ENCODE measurements at regions not wholly inside any gene's neighbourhood (a gene's known extent, or its start where the extent isn't known, plus 50 kb on each side); places are given as distances from the start of the nearest gene placed in this dataset.

GRCh38 chr12:72966684-72967083 is 694.5 kb downstream of the TRHDE start:
- intact Hi-C loops (cut with DNase I): no loop called here
- ATAC-seq: no peak
- 78% methylated on average over 3 of the region's 3 CpGs for WGBS (ENCODE audit: insufficient coverage, low coverage, low lambda C conversion rate, missing lambda C conversion rate)

GRCh38 chr12:72974954-72975555 is 702.9 kb downstream of the TRHDE start:
- TF ChIP-seq POLR2A (IDR thresholded peaks at IDR 0.05) (no peak), CTCF (IDR thresholded peaks at IDR 0.05) (no peak)
- no peak for ATAC-seq
- Histone ChIP-seq H3K36me3 (no peaks in the 10 kb centered on the region), H3K27ac (no peak overlapping the region), H3K4me1 (no peaks in the 10 kb centered on the region), H3K9me3 (peaks cover 0 to 7% (median 0%) of the 10 kb centered on the region in 4 donors), H3K4me3 (no peak overlapping the region), H3K27me3 (no peaks in the 10 kb centered on the region)
- 89% methylated on average over 10 of the region's 10 CpGs for WGBS (ENCODE audit: insufficient coverage, low coverage, low lambda C conversion rate, missing lambda C conversion rate)
- DNase-seq: no peak
- intact Hi-C loops (cut with DNase I): no loop called here

More at GRCh38 chr12:72966684-72967083, 694.5 kb downstream of the TRHDE start:
- no peak for DNase-seq
- TF ChIP-seq CTCF (IDR thresholded peaks at IDR 0.05) (no peak), POLR2A (IDR thresholded peaks at IDR 0.05) (no peak)
- Histone ChIP-seq H3K9me3 (no peaks in the 10 kb centered on the region), H3K27ac (no peak overlapping the region), H3K36me3 (no peaks in the 10 kb centered on the region), H3K4me1 (no peaks in the 10 kb centered on the region), H3K4me3 (no peak overlapping the region), H3K27me3 (no peaks in the 10 kb centered on the region)

- 87% methylated on average over 4 of the region's 4 CpGs for WGBS (ENCODE audit: insufficient coverage, low coverage, low lambda C conversion rate, missing lambda C conversion rate)
- intact Hi-C loops (cut with DNase I): no loop called here
- ATAC-seq (no peak), DNase-seq (no peak)
- Histone ChIP-seq H3K27ac (no peak overlapping the region), H3K9me3 (peaks cover 0 to 7% (median 0%) of the 10 kb centered on the region in 4 donors), H3K27me3 (no peaks in the 10 kb centered on the region), H3K4me3 (no peak overlapping the region), H3K4me1 (no peaks in the 10 kb centered on the region), H3K36me3 (no peaks in the 10 kb centered on the region)
- TF ChIP-seq POLR2A (IDR thresholded peaks at IDR 0.05): no peak
- TF ChIP-seq CTCF (IDR thresholded peaks at IDR 0.05): no peak
Observed at GRCh38 chr12:72978999-72979398, 706.8 kb downstream of the TRHDE start.

- DNase-seq (no peak), ATAC-seq (no peak)
- Histone ChIP-seq H3K4me3 (no peak overlapping the region), H3K27me3 (no peaks in the 10 kb centered on the region), H3K36me3 (no peaks in the 10 kb centered on the region), H3K4me1 (no peaks in the 10 kb centered on the region), H3K27ac (no peak overlapping the region), H3K9me3 (no peaks in the 10 kb centered on the region)
- TF ChIP-seq POLR2A (IDR thresholded peaks at IDR 0.05) (no peak), CTCF (IDR thresholded peaks at IDR 0.05) (no peak)
- intact Hi-C loops (cut with DNase I): no loop called here
- WGBS (ENCODE audit: insufficient coverage, low coverage, low lambda C conversion rate, missing lambda C conversion rate): 77% methylated on average over 5 of the region's 5 CpGs
Observed at GRCh38 chr12:72982356-72982755, 710.2 kb downstream of the TRHDE start.

GRCh38 chr12:72986963-72987362 is 714.8 kb downstream of the TRHDE start:
- no peak for DNase-seq
- no peaks in the 10 kb centered on the region for H3K4me1 ChIP-seq
- 38% methylated on average over 1 of the region's 1 CpG for WGBS (ENCODE audit: insufficient coverage, low coverage, low lambda C conversion rate, missing lambda C conversion rate)
- H3K4me3 ChIP-seq: no peak overlapping the region
- intact Hi-C loops (cut with DNase I): no loop called here
- H3K36me3 ChIP-seq: no peaks in the 10 kb centered on the region
- no peaks in the 10 kb centered on the region for H3K27me3 ChIP-seq
- TF ChIP-seq POLR2A (IDR thresholded peaks at IDR 0.05) (no peak), CTCF (IDR thresholded peaks at IDR 0.05) (no peak)
- H3K9me3 ChIP-seq: no peaks in the 10 kb centered on the region
- ATAC-seq: no peak
- H3K27ac ChIP-seq: no peak overlapping the region
